SU-DHL-6 (cell line): ENCODE measurements at regions not wholly inside any gene's neighbourhood (a gene's known extent, or its start where the extent isn't known, plus 50 kb on each side); places are given as distances from the start of the nearest gene placed in this dataset.

Source experiments
- H2AFZ ChIP-seq: fragments of 200-600 bp; sonication (generic); 2 replicates; pipeline ENCODE4 v1.6.1; 2014; ENCODE audit warnings: low read depth, mild to moderate bottlenecking, moderate library complexity, mixed read lengths, antibody characterized with exemption, low read length; ENCODE audit not compliant: severe bottlenecking
- H3F3A ChIP-seq: fragments of 200-600 bp; shearing (Covaris generic); 2 replicates; pipeline ENCODE4 v1.6.0; 2016; ENCODE audit warnings: antibody characterized with exemption, mild to moderate bottlenecking; ENCODE audit not compliant: insufficient read depth
- H3K27ac ChIP-seq: fragments of 200-600 bp; sonication (generic); 2 replicates; pipeline ENCODE4 v1.5.1; 2016; ENCODE audit warnings: low read depth, mild to moderate bottlenecking, low read length, moderate library complexity, mixed read lengths
- H3K27me3 ChIP-seq: fragments of 200-600 bp; sonication (generic), shearing (Covaris generic); 2 replicates; pipeline ENCODE4 v1.6.0; 2014; ENCODE audit warnings: mild to moderate bottlenecking, low read length
- H3K36me3 ChIP-seq: fragments of 200-600 bp; sonication (generic); 2 replicates; pipeline ENCODE4 v1.6.1; 2014; ENCODE audit warnings: mild to moderate bottlenecking, low read length, mixed read lengths
- H3K4me2 ChIP-seq: fragments of 300-600, 200-600 bp; shearing (Covaris generic), sonication (generic); 2 replicates; pipeline ENCODE4 v1.6.0; 2014; ENCODE audit warnings: low read length, low read depth, mild to moderate bottlenecking; ENCODE audit not compliant: poor library complexity, severe bottlenecking
- H3K4me3 ChIP-seq: fragments of 200-600 bp; sonication (generic); 2 replicates; pipeline ENCODE4 v1.5.1; 2014; ENCODE audit warnings: antibody characterized with exemption, low read length, mild to moderate bottlenecking, mixed read lengths; ENCODE audit not compliant: insufficient read depth, poor library complexity, severe bottlenecking
- H3K79me2 ChIP-seq: fragments of 200-600 bp; sonication (generic); 2 replicates; pipeline ENCODE4 v1.6.1; 2014; ENCODE audit warnings: mild to moderate bottlenecking, low read length, moderate library complexity; ENCODE audit not compliant: insufficient read depth
- H3K9ac ChIP-seq: fragments of 200-600 bp; sonication (generic); 2 replicates; pipeline ENCODE4 v1.7.0; 2014; ENCODE audit warnings: mild to moderate bottlenecking, low read length
- H3K9me2 ChIP-seq: fragments of 200-600 bp; sonication (generic); replicated peaks from 2 replicates; pipeline ENCODE4 v1.6.1; 2014; ENCODE audit warnings: low read length; ENCODE audit not compliant: insufficient read depth
- H3K9me3 ChIP-seq: fragments of 200-600 bp; sonication (generic); 2 replicates; pipeline ENCODE4 v1.6.1; 2014; ENCODE audit warnings: low read length, mixed read lengths; ENCODE audit not compliant: insufficient read depth
- H4K20me1 ChIP-seq: fragments of 200-600 bp; sonication (generic); 2 replicates; pipeline ENCODE4 v1.6.1; 2014; ENCODE audit warnings: low read depth, mild to moderate bottlenecking, antibody characterized with exemption, low read length, moderate library complexity, mixed read lengths
- EZH2phosphoT487 ChIP-seq: fragments of 200-600 bp; sonication (generic), shearing (Covaris generic); conservative IDR thresholded peaks from 2 replicates; pipeline ENCODE4 v1.6.1; 2018; ENCODE audit warnings: mild to moderate bottlenecking, antibody characterized with exemption, low read length, moderate library complexity, mixed read lengths
- TF ChIP-seq, protein P1 (sequence below): fragments of 200-600 bp; sonication (generic); IDR thresholded peaks from one replicate; pipeline ENCODE4 v1.5.1; 2017; ENCODE audit warnings: antibody characterized with exemption, mild to moderate bottlenecking, low read length, moderate library complexity; ENCODE audit not compliant: insufficient read depth, poor library complexity, severe bottlenecking

DNA sequence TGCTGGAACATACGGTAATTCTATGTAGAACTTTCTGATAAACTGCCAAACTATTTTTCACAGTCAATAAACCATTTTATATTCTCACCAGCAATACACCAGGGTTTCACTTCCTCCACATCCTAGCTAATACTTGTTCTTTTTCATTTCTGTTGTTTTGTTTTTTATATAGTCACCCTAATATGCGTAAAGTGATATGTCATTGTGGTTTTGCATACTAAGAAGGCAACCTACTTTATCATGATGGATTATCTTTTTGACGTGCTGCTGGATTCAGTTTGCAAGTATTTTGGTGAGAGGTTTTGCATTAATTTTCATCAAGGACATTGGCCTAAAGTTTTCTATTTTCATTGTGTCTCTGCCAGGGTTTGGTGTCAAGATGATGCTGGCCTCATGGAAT, 1384.1 kb downstream of the UQCRFS1 start:
- TF ChIP-seq, protein P1, sequence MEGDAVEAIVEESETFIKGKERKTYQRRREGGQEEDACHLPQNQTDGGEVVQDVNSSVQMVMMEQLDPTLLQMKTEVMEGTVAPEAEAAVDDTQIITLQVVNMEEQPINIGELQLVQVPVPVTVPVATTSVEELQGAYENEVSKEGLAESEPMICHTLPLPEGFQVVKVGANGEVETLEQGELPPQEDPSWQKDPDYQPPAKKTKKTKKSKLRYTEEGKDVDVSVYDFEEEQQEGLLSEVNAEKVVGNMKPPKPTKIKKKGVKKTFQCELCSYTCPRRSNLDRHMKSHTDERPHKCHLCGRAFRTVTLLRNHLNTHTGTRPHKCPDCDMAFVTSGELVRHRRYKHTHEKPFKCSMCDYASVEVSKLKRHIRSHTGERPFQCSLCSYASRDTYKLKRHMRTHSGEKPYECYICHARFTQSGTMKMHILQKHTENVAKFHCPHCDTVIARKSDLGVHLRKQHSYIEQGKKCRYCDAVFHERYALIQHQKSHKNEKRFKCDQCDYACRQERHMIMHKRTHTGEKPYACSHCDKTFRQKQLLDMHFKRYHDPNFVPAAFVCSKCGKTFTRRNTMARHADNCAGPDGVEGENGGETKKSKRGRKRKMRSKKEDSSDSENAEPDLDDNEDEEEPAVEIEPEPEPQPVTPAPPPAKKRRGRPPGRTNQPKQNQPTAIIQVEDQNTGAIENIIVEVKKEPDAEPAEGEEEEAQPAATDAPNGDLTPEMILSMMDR: no peak
- no peak for TF ChIP-seq EZH2phosphoT487
- Histone ChIP-seq H4K20me1 (no peaks in the 10 kb centered on the region), H3K9me3 (no peaks in the 10 kb centered on the region), H3K27ac (no peak overlapping the region), H3K4me3 (no peak overlapping the region), H3K4me2 (no peak overlapping the region), H2AFZ (no peak overlapping the region), H3K27me3 (no peaks in the 10 kb centered on the region), H3K36me3 (no peaks in the 10 kb centered on the region), H3F3A (no peaks in the 10 kb centered on the region), H3K79me2 (no peaks in the 10 kb centered on the region), H3K9ac (no peak overlapping the region), H3K9me2 (no peaks in the 10 kb centered on the region)

DNA sequence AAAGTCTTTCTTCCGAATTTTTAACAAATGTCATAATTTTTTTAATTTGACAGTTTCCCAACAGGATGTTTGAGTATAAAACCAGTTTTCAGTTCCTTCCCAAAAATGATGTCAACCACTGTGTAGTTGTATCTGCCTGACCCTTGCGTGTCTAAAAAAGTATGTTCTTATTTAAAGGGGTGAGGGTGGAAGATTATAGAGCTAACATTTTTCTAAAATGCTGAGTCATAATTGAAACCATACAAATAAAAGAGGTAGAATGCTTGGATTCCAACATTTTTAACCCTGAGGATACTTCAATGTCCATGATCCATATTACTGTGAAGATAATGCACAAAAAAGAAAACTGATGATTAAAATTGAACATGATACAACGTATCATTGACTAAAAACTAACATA, 1388.8 kb downstream of the UQCRFS1 start:
- no peaks in the 10 kb centered on the region for H3K9me2 ChIP-seq
- no peaks in the 10 kb centered on the region for H3K9me3 ChIP-seq

DNA sequence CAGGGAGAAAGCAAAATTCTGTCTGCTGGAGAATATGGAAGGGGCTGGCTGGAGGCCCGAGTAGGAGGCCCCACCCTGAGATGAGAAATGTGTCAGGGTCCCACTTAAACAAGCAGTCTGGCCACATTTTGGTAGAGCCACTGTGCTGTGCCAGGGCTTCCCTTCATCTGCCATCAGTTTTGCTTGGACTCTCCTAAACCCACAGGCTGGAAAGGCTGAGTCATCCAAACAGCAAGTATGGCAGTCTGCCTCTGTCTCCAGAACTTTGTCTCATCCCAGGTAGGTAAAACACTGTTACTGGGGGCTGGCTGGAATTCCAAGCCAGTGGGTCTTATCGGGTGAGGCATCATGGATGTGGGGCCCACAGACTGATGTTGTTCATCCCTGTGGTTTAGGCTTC, 1390.6 kb downstream of the UQCRFS1 start:
- Histone ChIP-seq H3K4me2 (no peak overlapping the region), H3K27ac (no peak overlapping the region), H2AFZ (no peak overlapping the region), H3K9me2 (no peaks in the 10 kb centered on the region), H4K20me1 (no peaks in the 10 kb centered on the region), H3K4me3 (no peak overlapping the region), H3F3A (no peaks in the 10 kb centered on the region), H3K36me3 (no peaks in the 10 kb centered on the region), H3K27me3 (no peaks in the 10 kb centered on the region), H3K9me3 (no peaks in the 10 kb centered on the region), H3K79me2 (no peaks in the 10 kb centered on the region), H3K9ac (no peak overlapping the region)
- TF ChIP-seq EZH2phosphoT487: no peak
- TF ChIP-seq, protein P1: no peak

More for the DNA sequence above, 1388.8 kb downstream of the UQCRFS1 start:
- TF ChIP-seq, protein P1: no peak
- TF ChIP-seq EZH2phosphoT487: no peak
- no peak overlapping the region for H3K27ac ChIP-seq
- no peaks in the 10 kb centered on the region for H3K36me3 ChIP-seq
- no peaks in the 10 kb centered on the region for H3K79me2 ChIP-seq
- H3K4me3 ChIP-seq: no peak overlapping the region
- H3K27me3 ChIP-seq: no peaks in the 10 kb centered on the region
- H3K9ac ChIP-seq: no peak overlapping the region
- no peaks in the 10 kb centered on the region for H4K20me1 ChIP-seq
- H3K4me2 ChIP-seq: no peak overlapping the region
- no peak overlapping the region for H2AFZ ChIP-seq
- no peaks in the 10 kb centered on the region for H3F3A ChIP-seq
